ENCODE measurements at regions not wholly inside any gene's neighbourhood (a gene's known extent, or its start where the extent isn't known, plus 50 kb on each side); places are given as distances from the start of the nearest gene placed in this dataset.

DNA sequence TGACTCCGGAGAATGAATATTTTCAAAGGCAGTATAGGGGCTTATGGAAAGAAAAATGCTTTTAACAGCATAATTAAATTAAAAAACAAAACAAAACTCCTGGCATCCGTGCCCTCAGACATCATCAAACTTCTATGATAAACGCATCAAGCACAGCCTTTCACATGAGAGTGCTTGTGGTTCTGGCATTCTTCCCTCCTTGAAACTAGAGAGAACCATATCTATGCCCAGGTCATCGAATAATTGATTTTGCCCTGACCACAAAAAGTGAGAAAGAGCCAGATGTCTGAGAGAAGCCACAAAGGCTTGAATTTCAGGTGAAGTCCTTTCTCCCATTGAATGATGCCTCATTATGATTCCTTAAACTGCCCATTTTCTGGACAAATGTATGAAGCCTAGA, 286.8 kb downstream of the CBLL2 start:
- ChIA-PET POLR2A (no interaction called here), CTCF (no interaction called here)
- TF ChIP-seq, protein P1, sequence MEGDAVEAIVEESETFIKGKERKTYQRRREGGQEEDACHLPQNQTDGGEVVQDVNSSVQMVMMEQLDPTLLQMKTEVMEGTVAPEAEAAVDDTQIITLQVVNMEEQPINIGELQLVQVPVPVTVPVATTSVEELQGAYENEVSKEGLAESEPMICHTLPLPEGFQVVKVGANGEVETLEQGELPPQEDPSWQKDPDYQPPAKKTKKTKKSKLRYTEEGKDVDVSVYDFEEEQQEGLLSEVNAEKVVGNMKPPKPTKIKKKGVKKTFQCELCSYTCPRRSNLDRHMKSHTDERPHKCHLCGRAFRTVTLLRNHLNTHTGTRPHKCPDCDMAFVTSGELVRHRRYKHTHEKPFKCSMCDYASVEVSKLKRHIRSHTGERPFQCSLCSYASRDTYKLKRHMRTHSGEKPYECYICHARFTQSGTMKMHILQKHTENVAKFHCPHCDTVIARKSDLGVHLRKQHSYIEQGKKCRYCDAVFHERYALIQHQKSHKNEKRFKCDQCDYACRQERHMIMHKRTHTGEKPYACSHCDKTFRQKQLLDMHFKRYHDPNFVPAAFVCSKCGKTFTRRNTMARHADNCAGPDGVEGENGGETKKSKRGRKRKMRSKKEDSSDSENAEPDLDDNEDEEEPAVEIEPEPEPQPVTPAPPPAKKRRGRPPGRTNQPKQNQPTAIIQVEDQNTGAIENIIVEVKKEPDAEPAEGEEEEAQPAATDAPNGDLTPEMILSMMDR (IDR thresholded peaks at IDR 0.05), result no peak
- intact Hi-C loops (cut with micrococcal nuclease), result no loop called here
- Mint-ChIP-seq H3K4me1 (ENCODE audit: low read depth) (no peaks in the 10 kb centered on the region), H3K27ac (no peak overlapping the region), H3K4me3 (no peak overlapping the region), H3K9me3 (no peaks in the 10 kb centered on the region), H3K27me3 (no peaks in the 10 kb centered on the region), H3K36me3 (ENCODE audit: low read depth) (no peaks in the 10 kb centered on the region)
- DNase-seq, result no peak
- ATAC-seq, result no peak

DNA sequence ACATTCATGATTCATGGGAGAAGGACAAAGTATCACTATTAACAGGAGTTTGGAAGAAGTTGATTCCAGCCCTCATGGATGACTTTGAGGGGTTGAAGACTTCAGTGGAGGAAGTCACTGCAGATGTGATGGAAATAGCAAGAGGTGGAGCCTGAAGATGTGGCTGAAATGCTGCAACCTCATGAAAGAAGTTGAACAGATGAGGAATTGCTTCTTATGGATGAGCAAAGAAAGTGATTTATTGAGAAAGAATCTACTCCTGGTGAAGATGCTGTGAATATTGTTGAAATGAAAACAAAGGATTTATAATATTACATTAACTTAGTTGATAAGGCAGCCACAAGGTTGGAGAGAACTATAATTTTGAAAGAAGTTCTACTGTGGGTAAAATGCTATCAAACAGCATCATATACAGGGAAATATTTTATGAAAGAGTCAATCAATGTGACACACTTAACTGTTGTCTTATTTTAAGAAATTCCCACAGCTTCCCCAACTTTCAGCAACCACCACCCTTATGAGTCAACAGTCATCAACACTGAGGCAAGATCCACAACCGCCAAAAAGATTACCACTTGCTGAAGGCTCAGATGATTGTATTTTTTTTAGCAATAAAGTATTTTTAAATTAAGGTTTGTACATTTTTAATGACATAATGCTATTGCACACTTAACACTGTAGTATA, 302.6 kb downstream of the CBLL2 start:
- Mint-ChIP-seq H3K4me3 (no peak overlapping the region), H3K4me1 (ENCODE audit: low read depth) (no peaks in the 10 kb centered on the region), H3K9me3 (no peaks in the 10 kb centered on the region), H3K36me3 (ENCODE audit: low read depth) (no peaks in the 10 kb centered on the region), H3K27ac (no peak overlapping the region), H3K27me3 (no peaks in the 10 kb centered on the region)
- ATAC-seq, result no peak
- ChIA-PET CTCF (no interaction called here), POLR2A (no interaction called here)
- DNase-seq, result no peak
- TF ChIP-seq, protein P1 (IDR thresholded peaks at IDR 0.05), result no peak
- intact Hi-C loops (cut with micrococcal nuclease), result no loop called here

DNA sequence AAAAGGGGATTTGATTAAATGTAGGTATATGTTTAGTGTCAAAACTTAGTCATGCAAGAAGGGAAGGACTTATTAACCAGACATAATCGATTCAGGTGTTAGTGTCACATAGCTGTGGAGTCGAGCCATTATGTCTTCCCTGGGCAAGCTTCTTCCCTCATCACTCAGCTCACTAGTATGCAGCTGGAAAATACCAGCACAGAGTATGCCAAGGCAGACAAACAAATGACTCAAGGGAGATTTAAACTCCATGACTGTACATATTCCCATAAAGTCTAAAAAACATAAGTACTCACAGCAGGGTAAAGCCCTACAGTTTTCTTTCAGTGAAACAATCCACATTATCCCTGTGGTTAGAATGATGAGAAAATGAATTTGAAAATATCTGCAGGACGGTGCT, 304.5 kb downstream of the CBLL2 start:
- H3K9me3 Mint-ChIP-seq, result no peaks in the 10 kb centered on the region
- TF ChIP-seq, protein P1 (IDR thresholded peaks at IDR 0.05), result no peak
- no peak overlapping the region for H3K4me3 Mint-ChIP-seq
- no peak for DNase-seq
- no peak overlapping the region for H3K27ac Mint-ChIP-seq
- ATAC-seq, result no peak
- H3K36me3 Mint-ChIP-seq (ENCODE audit: low read depth), result no peaks in the 10 kb centered on the region
- H3K27me3 Mint-ChIP-seq, result no peaks in the 10 kb centered on the region
- ChIA-PET CTCF (no interaction called here), POLR2A (no interaction called here)
- no peaks in the 10 kb centered on the region for H3K4me1 Mint-ChIP-seq (ENCODE audit: low read depth)
- intact Hi-C loops (cut with micrococcal nuclease), result no loop called here

DNA sequence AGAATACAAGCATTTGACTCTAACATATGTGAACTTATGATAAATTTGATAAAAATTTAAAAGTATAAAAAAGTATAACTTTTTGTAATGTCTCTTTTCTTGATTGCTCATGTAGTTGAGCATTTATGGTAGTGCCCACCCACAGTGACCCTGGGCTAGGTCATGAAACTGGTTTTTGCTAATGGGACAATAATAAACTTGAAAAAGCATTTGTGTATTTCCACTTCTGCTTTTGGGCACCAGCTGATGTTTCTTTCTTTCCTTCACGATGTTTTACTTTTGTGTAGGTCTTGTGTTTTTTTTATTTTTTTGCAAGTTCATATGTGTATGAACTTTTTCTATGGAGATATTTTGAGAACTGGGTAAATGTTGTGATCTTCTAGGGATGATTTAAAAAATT, 313.1 kb downstream of the CBLL2 start:
- Mint-ChIP-seq H3K9me3 (no peaks in the 10 kb centered on the region), H3K36me3 (ENCODE audit: low read depth) (no peaks in the 10 kb centered on the region), H3K27me3 (no peaks in the 10 kb centered on the region), H3K4me1 (ENCODE audit: low read depth) (no peaks in the 10 kb centered on the region), H3K27ac (no peak overlapping the region), H3K4me3 (no peak overlapping the region)
- DNase-seq (no peak), ATAC-seq (no peak)
- CTCF ChIA-PET, result no interaction called here
- intact Hi-C loops (cut with micrococcal nuclease), result no loop called here
- TF ChIP-seq, protein P1 (IDR thresholded peaks at IDR 0.05), result no peak
- POLR2A ChIA-PET, result no interaction called here

DNA sequence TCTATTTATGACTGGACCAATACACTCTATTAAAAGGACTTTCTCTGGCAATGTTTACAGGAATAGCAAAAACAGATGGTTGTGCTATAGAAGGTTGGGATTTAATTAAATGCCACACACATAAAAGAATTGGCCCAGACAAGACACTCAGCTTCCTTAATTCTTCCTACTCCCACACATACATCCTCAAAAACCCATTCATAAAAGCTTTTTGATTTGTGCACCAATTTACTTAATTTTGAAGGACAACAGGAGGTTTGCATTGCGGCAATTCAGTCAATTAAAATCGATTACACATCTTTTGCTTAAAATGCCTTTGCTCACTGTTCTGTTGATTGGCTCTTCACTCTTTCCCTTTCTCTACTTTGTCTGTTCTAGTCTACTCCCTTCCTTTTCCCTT, 317.1 kb downstream of the CBLL2 start:
- ChIA-PET POLR2A (no interaction called here), CTCF (no interaction called here)
- Mint-ChIP-seq H3K27ac (no peak overlapping the region), H3K4me3 (no peak overlapping the region), H3K27me3 (no peaks in the 10 kb centered on the region), H3K36me3 (ENCODE audit: low read depth) (no peaks in the 10 kb centered on the region), H3K9me3 (no peaks in the 10 kb centered on the region), H3K4me1 (ENCODE audit: low read depth) (no peaks in the 10 kb centered on the region)
- TF ChIP-seq, protein P1 (IDR thresholded peaks at IDR 0.05), result no peak
- ATAC-seq, result no peak
- no peak for DNase-seq
- intact Hi-C loops (cut with micrococcal nuclease), result no loop called here
